ENCODE measurements at regions not wholly inside any gene's neighbourhood (a gene's known extent, or its start where the extent isn't known, plus 50 kb on each side); places are given as distances from the start of the nearest gene placed in this dataset.

GRCh38 chr15:54687628-54688027 is 509.1 kb downstream of the RSL24D1 start:
- no peak for TF ChIP-seq EP300 (IDR thresholded peaks at IDR 0.05)
- TF ChIP-seq CTCF (IDR thresholded peaks at IDR 0.05): no peak

Measured in gastroesophageal sphincter (tissue), 3 donors.